ENCODE measurements at regions not wholly inside any gene's neighbourhood (a gene's known extent, or its start where the extent isn't known, plus 50 kb on each side); places are given as distances from the start of the nearest gene placed in this dataset.

- DNase-seq: no peak
Measured at GRCh38 chr11:22491555-22492225, 133.9 kb downstream of the FANCF start.

GRCh38 chr11:22479971-22480720 is 142.0 kb downstream of the SLC17A6 start:
- DNase-seq: no peak

- DNase-seq: no peak
Measured at GRCh38 chr11:22479208-22479607, 141.0 kb downstream of the SLC17A6 start.

- no peak for DNase-seq
Measured at GRCh38 chr11:22478169-22478568, 140.0 kb downstream of the SLC17A6 start.

GRCh38 chr11:22477312-22477711 is 139.1 kb downstream of the SLC17A6 start:
- DNase-seq: no peak

- no peak for DNase-seq
Measured at GRCh38 chr11:22476589-22476988, 138.4 kb downstream of the SLC17A6 start.

GRCh38 chr11:22474616-22475015 is 136.4 kb downstream of the SLC17A6 start:
- DNase-seq: no peak

- DNase-seq: no peak
Measured at GRCh38 chr11:22473586-22473985, 135.4 kb downstream of the SLC17A6 start.

- no peak for DNase-seq
Measured at GRCh38 chr11:22472306-22472705, 134.1 kb downstream of the SLC17A6 start.

- no peak for DNase-seq
Measured at GRCh38 chr11:22471385-22471784, 133.2 kb downstream of the SLC17A6 start.

GRCh38 chr11:22467741-22468140 is 129.6 kb downstream of the SLC17A6 start:
- no peak for DNase-seq

- no peak for DNase-seq
Measured at GRCh38 chr11:22467248-22467647, 129.1 kb downstream of the SLC17A6 start.

- DNase-seq: peak; percentile 51
Measured at GRCh38 chr11:22466809-22467208, 128.6 kb downstream of the SLC17A6 start.

- no peak for DNase-seq
Measured at GRCh38 chr11:22466351-22466750, 128.2 kb downstream of the SLC17A6 start.

GRCh38 chr11:22465620-22466019 is 127.4 kb downstream of the SLC17A6 start:
- no peak for DNase-seq

- DNase-seq: peak; percentile 1
Measured at GRCh38 chr11:22461626-22462025, 123.4 kb downstream of the SLC17A6 start.

GRCh38 chr11:22460181-22460580 is 122.0 kb downstream of the SLC17A6 start:
- DNase-seq: no peak

GRCh38 chr11:22459048-22459447 is 120.9 kb downstream of the SLC17A6 start:
- DNase-seq: peak; percentile 38

GRCh38 chr11:22458161-22458560 is 120.0 kb downstream of the SLC17A6 start:
- no peak for DNase-seq

GRCh38 chr11:22456993-22457762 is 119.0 kb downstream of the SLC17A6 start:
- no peak for DNase-seq

- no peak for DNase-seq
Measured at GRCh38 chr11:22454461-22455090, 116.4 kb downstream of the SLC17A6 start.

- no peak for DNase-seq
Measured at GRCh38 chr11:22449441-22449840, 111.3 kb downstream of the SLC17A6 start.

- DNase-seq: no peak
Measured at GRCh38 chr11:22444076-22444475, 105.9 kb downstream of the SLC17A6 start.

Measured in EL (cell line).